ENCODE measurements at regions not wholly inside any gene's neighbourhood (a gene's known extent, or its start where the extent isn't known, plus 50 kb on each side); places are given as distances from the start of the nearest gene placed in this dataset.

GRCh38 chr4:167435786-167436185 lies 201.5 kb upstream of the SPOCK3 start:
- TF ChIP-seq FOXP2 (optimal IDR thresholded peaks at IDR 0.05; ENCODE audit: control extremely low read depth, extremely low read length, insufficient read depth) (no peak), EZH2 (IDR thresholded peaks at IDR 0.05) (no peak)
- Histone ChIP-seq H3K27ac (no peak overlapping the region), H3K9me3 (ENCODE audit: low read depth, low read length) (no peaks in the 10 kb centered on the region), H3K9ac (ENCODE audit: insufficient read length) (no peak overlapping the region), H3K4me3 (no peak overlapping the region), H3K36me3 (ENCODE audit: insufficient read depth, low read length) (no peaks in the 10 kb centered on the region)
- no peak for DNase-seq (ENCODE audit: low read depth, low spot score)

- Histone ChIP-seq H3K4me3 (no peak overlapping the region), H3K9me3 (ENCODE audit: low read depth, low read length) (no peaks in the 10 kb centered on the region), H3K9ac (ENCODE audit: insufficient read length) (no peak overlapping the region), H3K27ac (no peak overlapping the region), H3K36me3 (ENCODE audit: insufficient read depth, low read length) (no peaks in the 10 kb centered on the region)
- no peak for TF ChIP-seq EZH2 (IDR thresholded peaks at IDR 0.05)
- no peak for TF ChIP-seq POLR2AphosphoS5 (IDR thresholded peaks at IDR 0.05; ENCODE audit: borderline replicate concordance, low read depth, low read length)
- TF ChIP-seq FOXP2 (optimal IDR thresholded peaks at IDR 0.05; ENCODE audit: control extremely low read depth, extremely low read length, insufficient read depth) = no peak
- no peak for DNase-seq (ENCODE audit: low read depth, low spot score)
Measured at GRCh38 chr4:167443841-167444240, 209.5 kb upstream of the SPOCK3 start.

- Histone ChIP-seq H3K4me3 (no peak overlapping the region), H3K9ac (ENCODE audit: insufficient read length) (no peak overlapping the region), H3K27ac (no peak overlapping the region), H3K9me3 (ENCODE audit: low read depth, low read length) (no peaks in the 10 kb centered on the region), H3K36me3 (ENCODE audit: insufficient read depth, low read length) (no peaks in the 10 kb centered on the region)
- DNase-seq (ENCODE audit: low read depth, low spot score) = no peak
- TF ChIP-seq EZH2 (IDR thresholded peaks at IDR 0.05) = no peak
- TF ChIP-seq FOXP2 (optimal IDR thresholded peaks at IDR 0.05; ENCODE audit: control extremely low read depth, extremely low read length, insufficient read depth) = no peak
- no peak for TF ChIP-seq POLR2AphosphoS5 (IDR thresholded peaks at IDR 0.05; ENCODE audit: borderline replicate concordance, low read depth, low read length)
Measured at GRCh38 chr4:167452922-167453430, 218.7 kb upstream of the SPOCK3 start.

GRCh38 chr4:167456619-167457018 lies 222.3 kb upstream of the SPOCK3 start:
- no peak overlapping the region for H3K4me3 ChIP-seq
- no peaks in the 10 kb centered on the region for H3K36me3 ChIP-seq (ENCODE audit: insufficient read depth, low read length)
- H3K9me3 ChIP-seq (ENCODE audit: low read depth, low read length) = no peaks in the 10 kb centered on the region
- H3K27ac ChIP-seq = no peak overlapping the region
- TF ChIP-seq FOXP2 (optimal IDR thresholded peaks at IDR 0.05; ENCODE audit: control extremely low read depth, extremely low read length, insufficient read depth) = no peak
- TF ChIP-seq EZH2 (IDR thresholded peaks at IDR 0.05) = no peak
- TF ChIP-seq POLR2AphosphoS5 (IDR thresholded peaks at IDR 0.05; ENCODE audit: borderline replicate concordance, low read depth, low read length) = no peak
- no peak for DNase-seq (ENCODE audit: low read depth, low spot score)
- no peak overlapping the region for H3K9ac ChIP-seq (ENCODE audit: insufficient read length)

- no peak for DNase-seq (ENCODE audit: low read depth, low spot score)
- Histone ChIP-seq H3K4me3 (no peak overlapping the region), H3K9me3 (ENCODE audit: low read depth, low read length) (no peaks in the 10 kb centered on the region), H3K9ac (ENCODE audit: insufficient read length) (no peak overlapping the region), H3K27ac (no peak overlapping the region), H3K36me3 (ENCODE audit: insufficient read depth, low read length) (no peaks in the 10 kb centered on the region)
- TF ChIP-seq EZH2 (IDR thresholded peaks at IDR 0.05) = no peak
- no peak for TF ChIP-seq FOXP2 (optimal IDR thresholded peaks at IDR 0.05; ENCODE audit: control extremely low read depth, extremely low read length, insufficient read depth)
- TF ChIP-seq POLR2AphosphoS5 (IDR thresholded peaks at IDR 0.05; ENCODE audit: borderline replicate concordance, low read depth, low read length) = no peak
Measured at GRCh38 chr4:167469436-167469835, 235.1 kb upstream of the SPOCK3 start.

- no peak for TF ChIP-seq EZH2 (IDR thresholded peaks at IDR 0.05)
- TF ChIP-seq FOXP2 (optimal IDR thresholded peaks at IDR 0.05; ENCODE audit: control extremely low read depth, extremely low read length, insufficient read depth) = no peak
- TF ChIP-seq POLR2AphosphoS5 (IDR thresholded peaks at IDR 0.05; ENCODE audit: borderline replicate concordance, low read depth, low read length) = no peak
- no peak overlapping the region for H3K4me3 ChIP-seq
- H3K36me3 ChIP-seq (ENCODE audit: insufficient read depth, low read length) = no peaks in the 10 kb centered on the region
- no peak overlapping the region for H3K27ac ChIP-seq
- no peaks in the 10 kb centered on the region for H3K9me3 ChIP-seq (ENCODE audit: low read depth, low read length)
- no peak for DNase-seq (ENCODE audit: low read depth, low spot score)
- no peak overlapping the region for H3K9ac ChIP-seq (ENCODE audit: insufficient read length)
Measured at GRCh38 chr4:167475951-167476350, 241.7 kb upstream of the SPOCK3 start.

GRCh38 chr4:167492007-167492406 lies 257.7 kb upstream of the SPOCK3 start:
- TF ChIP-seq EZH2 (IDR thresholded peaks at IDR 0.05) (no peak), POLR2AphosphoS5 (IDR thresholded peaks at IDR 0.05; ENCODE audit: borderline replicate concordance, low read depth, low read length) (no peak), FOXP2 (optimal IDR thresholded peaks at IDR 0.05; ENCODE audit: control extremely low read depth, extremely low read length, insufficient read depth) (no peak)
- H3K9ac ChIP-seq (ENCODE audit: insufficient read length) = no peak overlapping the region
- H3K27ac ChIP-seq = no peak overlapping the region
- no peak overlapping the region for H3K4me3 ChIP-seq
- DNase-seq (ENCODE audit: low read depth, low spot score) = no peak
- H3K9me3 ChIP-seq (ENCODE audit: low read depth, low read length) = no peaks in the 10 kb centered on the region
- no peaks in the 10 kb centered on the region for H3K36me3 ChIP-seq (ENCODE audit: insufficient read depth, low read length)

GRCh38 chr4:167509551-167509950 lies 275.3 kb upstream of the SPOCK3 start:
- H3K9ac ChIP-seq (ENCODE audit: insufficient read length) = no peak overlapping the region
- DNase-seq (ENCODE audit: low read depth, low spot score) = no peak
- TF ChIP-seq POLR2AphosphoS5 (IDR thresholded peaks at IDR 0.05; ENCODE audit: borderline replicate concordance, low read depth, low read length) (no peak), FOXP2 (optimal IDR thresholded peaks at IDR 0.05; ENCODE audit: control extremely low read depth, extremely low read length, insufficient read depth) (no peak), EZH2 (IDR thresholded peaks at IDR 0.05) (no peak)

GRCh38 chr4:167524091-167524490 lies 289.8 kb upstream of the SPOCK3 start:
- Histone ChIP-seq H3K27ac (no peak overlapping the region), H3K9me3 (ENCODE audit: low read depth, low read length) (no peaks in the 10 kb centered on the region), H3K36me3 (ENCODE audit: insufficient read depth, low read length) (no peaks in the 10 kb centered on the region), H3K4me3 (no peak overlapping the region), H3K9ac (ENCODE audit: insufficient read length) (no peak overlapping the region)
- no peak for TF ChIP-seq POLR2AphosphoS5 (IDR thresholded peaks at IDR 0.05; ENCODE audit: borderline replicate concordance, low read depth, low read length)
- TF ChIP-seq FOXP2 (optimal IDR thresholded peaks at IDR 0.05; ENCODE audit: control extremely low read depth, extremely low read length, insufficient read depth) = no peak
- TF ChIP-seq EZH2 (IDR thresholded peaks at IDR 0.05) = no peak
- no peak for DNase-seq (ENCODE audit: low read depth, low spot score)

More at GRCh38 chr4:167509551-167509950, 275.3 kb upstream of the SPOCK3 start:
- no peaks in the 10 kb centered on the region for H3K9me3 ChIP-seq (ENCODE audit: low read depth, low read length)
- no peak overlapping the region for H3K4me3 ChIP-seq
- no peak overlapping the region for H3K27ac ChIP-seq
- no peaks in the 10 kb centered on the region for H3K36me3 ChIP-seq (ENCODE audit: insufficient read depth, low read length)
